Endothelial cell of umbilical vein (primary cell): ENCODE measurements at regions not wholly inside any gene's neighbourhood (a gene's known extent, or its start where the extent isn't known, plus 50 kb on each side); places are given as distances from the start of the nearest gene placed in this dataset.

Experiments
- BruUV-seq: library from RNA; stranded (reverse); fragments of 400-500 nt; replicated peaks from 2 replicates; lab custom pipeline; 2021; lab: Mats Ljungman, UMichigan
- CTCF ChIA-PET: fragments of 300-600, 350-600 bp; sonication (Branson Sonifier 250); formaldehyde crosslinking; loops from one replicate; lab custom pipeline; 2021; ENCODE audit warnings: antibody characterized with exemption, inconsistent platforms; lab: Charles Lee
- POLR2A ChIA-PET: fragments of 300-600, 350-600 bp; sonication (Branson Sonifier 250); formaldehyde crosslinking; loops from one replicate; lab custom pipeline; 2021; ENCODE audit warnings: antibody characterized with exemption, inconsistent platforms; lab: Charles Lee
- DNase-seq: peaks from one replicate; pipeline ENCODE4 v3.0.0-alpha.2; 2011; ENCODE audit warnings: low read depth, low spot score
- FAIRE-seq: peaks from 2 replicates; lab custom pipeline; 2011; peaks lifted over from hg19 to GRCh38; lab: Jason Lieb, UNC
- H2AFZ ChIP-seq: 2 replicates; pipeline ENCODE4 v1.6.0; 2012; ENCODE audit warnings: low read depth, low read length, control low read depth, inconsistent platforms
- H3K27ac ChIP-seq: 2 replicates; pipeline ENCODE4 v1.5.1; 2011; ENCODE audit warnings: low read depth, mild to moderate bottlenecking, control low read depth, low read length, moderate library complexity; ENCODE audit not compliant: insufficient read depth
- H3K27me3 ChIP-seq, 2 experiments: 2 replicates each; pipeline versions ENCODE4 v1.6.0 to v1.6.1; 2011; ENCODE audit warnings: low read length in 2 of 2, mixed read lengths in 1 of 2; ENCODE audit not compliant: control insufficient read depth in 2 of 2, insufficient read depth in 2 of 2
- H3K36me3 ChIP-seq, 2 experiments: 2 replicates in 1 of 2; 3 replicates in 1 of 2; pipeline ENCODE4 v1.5.1; 2011; ENCODE audit warnings: low read length in 2 of 2, mild to moderate bottlenecking in 1 of 2, moderate library complexity in 1 of 2; ENCODE audit not compliant: control insufficient read depth in 2 of 2, insufficient read depth in 2 of 2; ENCODE audit errors: extremely low read depth in 1 of 2
- H3K4me1 ChIP-seq: 3 replicates; pipeline ENCODE4 v1.5.1; 2011; ENCODE audit warnings: mild to moderate bottlenecking, low read length; ENCODE audit not compliant: control insufficient read depth, insufficient read depth; ENCODE audit errors: extremely low read depth
- H3K4me2 ChIP-seq: 2 replicates; pipeline ENCODE4 v1.6.1; 2011; ENCODE audit warnings: low read length, control low read depth, mixed read lengths; ENCODE audit not compliant: insufficient read depth
- H3K4me3 ChIP-seq, 3 experiments: fragments of 200-600 bp in 1 of 3; sonication (generic), shearing (Covaris generic) in 1 of 3; replicated peaks in 1 of 3; 2 replicates each; pipeline ENCODE4 v1.5.1; 2011 to 2016; ENCODE audit warnings: control low read depth in 3 of 3, low read length in 3 of 3, mild to moderate bottlenecking in 2 of 3, inconsistent platforms in 1 of 3, low read depth in 1 of 3, moderate library complexity in 1 of 3; ENCODE audit not compliant: insufficient read depth in 1 of 3
- H3K79me2 ChIP-seq: 2 replicates; pipeline ENCODE4 v1.6.0; 2012; ENCODE audit warnings: low read length, inconsistent platforms; ENCODE audit not compliant: control insufficient read depth, insufficient read depth
- H3K9ac ChIP-seq: replicated peaks from 2 replicates; pipeline ENCODE3; 2011; ENCODE audit warnings: low read length, control low read depth; ENCODE audit not compliant: insufficient read depth; ENCODE audit errors: extremely low read depth
- H3K9me1 ChIP-seq: replicated peaks from 3 replicates; pipeline ENCODE4 v1.6.0; 2011; ENCODE audit warnings: mild to moderate bottlenecking, low read length; ENCODE audit not compliant: control insufficient read depth, insufficient read depth; ENCODE audit errors: extremely low read depth
- H3K9me3 ChIP-seq: replicated peaks from 2 replicates; pipeline ENCODE4 v1.5.1; 2012; ENCODE audit warnings: low read length, inconsistent platforms; ENCODE audit not compliant: control insufficient read depth, insufficient read depth
- H4K20me1 ChIP-seq: replicated peaks from 2 replicates; pipeline ENCODE3; 2011; ENCODE audit warnings: mild to moderate bottlenecking, low read length; ENCODE audit not compliant: control insufficient read depth, insufficient read depth; ENCODE audit errors: extremely low read depth
- EZH2 ChIP-seq: IDR thresholded peaks from 2 replicates; pipeline ENCODE4 v1.6.1; 2012; ENCODE audit warnings: borderline replicate concordance, low read depth, mild to moderate bottlenecking, moderate library complexity, low read length, inconsistent platforms; ENCODE audit not compliant: severe bottlenecking
- FOS ChIP-seq: IDR thresholded peaks from 2 replicates; pipeline ENCODE4 v1.6.1; 2011; ENCODE audit warnings: mild to moderate bottlenecking, low read length, moderate library complexity, borderline replicate concordance; ENCODE audit not compliant: insufficient read depth
- GATA2 ChIP-seq: IDR thresholded peaks from 2 replicates; pipeline ENCODE4 v1.7.0; 2011; ENCODE audit warnings: low read depth, mild to moderate bottlenecking, moderate library complexity, mixed read lengths, low read length; ENCODE audit not compliant: insufficient read length, insufficient read depth
- JUN ChIP-seq: IDR thresholded peaks from 2 replicates; pipeline ENCODE4 v1.6.1; 2011; ENCODE audit warnings: borderline replicate concordance, low read depth; ENCODE audit not compliant: insufficient read length, insufficient read depth
- MAX ChIP-seq: IDR thresholded peaks from 2 replicates; pipeline ENCODE4 v1.6.1; 2011; ENCODE audit not compliant: insufficient read depth, insufficient read length
- MYC ChIP-seq: IDR thresholded peaks from one replicate; pipeline ENCODE4 v1.6.1; 2011; ENCODE audit warnings: mild to moderate bottlenecking, low read depth, low read length
- POLR2A ChIP-seq: IDR thresholded peaks from 2 replicates; pipeline ENCODE4 v1.6.1; 2012; ENCODE audit warnings: low read depth, mild to moderate bottlenecking, control low read depth, low read length
- POLR2AphosphoS5 ChIP-seq: IDR thresholded peaks from 2 replicates; pipeline ENCODE4 v1.6.1; 2012; ENCODE audit warnings: low read depth, mild to moderate bottlenecking, control low read depth, low read length, moderate library complexity; ENCODE audit not compliant: insufficient read depth
- dilution Hi-C: fragments of 300-500 bp; cut with MboI; formaldehyde crosslinking; loops from one replicate; pipeline ENCODE4 v1.15.0; 2019; ENCODE audit warnings: low sequenced_read_pairs; ENCODE audit not compliant: extremely low pct_ligation_motif_present
- intact Hi-C: fragments of 100-400 bp; cut with micrococcal nuclease; formaldehyde crosslinking; loops from one replicate; pipeline ENCODE4 v1.10.0; 2022
- TF ChIP-seq, protein P1 (sequence below), 2 donors: IDR thresholded peaks; 1 replicate in 1 of 2; 2 replicates in 1 of 2; pipeline ENCODE4 v1.5.1; 2011; ENCODE audit warnings: low read length in 2 of 2, mild to moderate bottlenecking in 2 of 2, moderate library complexity in 2 of 2, control low read depth in 1 of 2, inconsistent platforms in 1 of 2, low read depth in 1 of 2; ENCODE audit not compliant: insufficient read depth in 1 of 2; ENCODE audit errors: extremely low read depth in 1 of 2

GRCh38 chr12:91681751-91682150 is 463.9 kb downstream of the BTG1 start:
- TF ChIP-seq MAX = no peak
- no peak for TF ChIP-seq GATA2
- TF ChIP-seq JUN = no peak
- TF ChIP-seq MYC = no peak
- TF ChIP-seq, protein P1, sequence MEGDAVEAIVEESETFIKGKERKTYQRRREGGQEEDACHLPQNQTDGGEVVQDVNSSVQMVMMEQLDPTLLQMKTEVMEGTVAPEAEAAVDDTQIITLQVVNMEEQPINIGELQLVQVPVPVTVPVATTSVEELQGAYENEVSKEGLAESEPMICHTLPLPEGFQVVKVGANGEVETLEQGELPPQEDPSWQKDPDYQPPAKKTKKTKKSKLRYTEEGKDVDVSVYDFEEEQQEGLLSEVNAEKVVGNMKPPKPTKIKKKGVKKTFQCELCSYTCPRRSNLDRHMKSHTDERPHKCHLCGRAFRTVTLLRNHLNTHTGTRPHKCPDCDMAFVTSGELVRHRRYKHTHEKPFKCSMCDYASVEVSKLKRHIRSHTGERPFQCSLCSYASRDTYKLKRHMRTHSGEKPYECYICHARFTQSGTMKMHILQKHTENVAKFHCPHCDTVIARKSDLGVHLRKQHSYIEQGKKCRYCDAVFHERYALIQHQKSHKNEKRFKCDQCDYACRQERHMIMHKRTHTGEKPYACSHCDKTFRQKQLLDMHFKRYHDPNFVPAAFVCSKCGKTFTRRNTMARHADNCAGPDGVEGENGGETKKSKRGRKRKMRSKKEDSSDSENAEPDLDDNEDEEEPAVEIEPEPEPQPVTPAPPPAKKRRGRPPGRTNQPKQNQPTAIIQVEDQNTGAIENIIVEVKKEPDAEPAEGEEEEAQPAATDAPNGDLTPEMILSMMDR (IDR thresholded peaks at IDR 0.05; ENCODE audit: extremely low read depth in 1 of 2, insufficient read depth in 1 of 2, low read depth in 1 of 2, low read length in 2 of 2) = no peak
- H3K79me2 ChIP-seq = no peaks in the 10 kb centered on the region
- DNase-seq = no peak
- H3K4me3 ChIP-seq = no peak overlapping the region
- dilution Hi-C loops = no loop called here
- no peak for FAIRE-seq
- POLR2A ChIA-PET = no interaction called here
- H3K36me3 ChIP-seq = no peaks in the 10 kb centered on the region
- no peaks in the 10 kb centered on the region for H4K20me1 ChIP-seq
- H3K27ac ChIP-seq = no peak overlapping the region
- H3K9me1 ChIP-seq = no peaks in the 10 kb centered on the region
- H3K27me3 ChIP-seq = no peaks in the 10 kb centered on the region
- no TSS peak for BruUV-seq
- intact Hi-C loops = no loop called here
- CTCF ChIA-PET = interaction anchor here (1.0 kb wide), 1 partner anchor 9 kb away, joined by 3 read pairs; no protein-coding TSS in a partner anchor
- H3K9me3 ChIP-seq = no peaks in the 10 kb centered on the region
- no peak overlapping the region for H3K4me2 ChIP-seq
- H3K4me1 ChIP-seq = peaks cover 4% of the 10 kb centered on the region
- H3K9ac ChIP-seq = no peak overlapping the region
- H2AFZ ChIP-seq = no peak overlapping the region

- Histone ChIP-seq H3K79me2 (no peaks in the 10 kb centered on the region), H3K27ac (no peak overlapping the region), H3K36me3 (no peaks in the 10 kb centered on the region), H3K27me3 (no peaks in the 10 kb centered on the region), H2AFZ (no peak overlapping the region), H3K4me2 (no peak overlapping the region), H3K9me1 (no peaks in the 10 kb centered on the region), H3K9ac (no peak overlapping the region), H3K9me3 (no peaks in the 10 kb centered on the region), H4K20me1 (no peaks in the 10 kb centered on the region), H3K4me1 (peaks cover 4% of the 10 kb centered on the region), H3K4me3 (no peak overlapping the region)
- FAIRE-seq = no peak
- no peak for DNase-seq
- TF ChIP-seq, protein P1 (IDR thresholded peaks at IDR 0.05; ENCODE audit: extremely low read depth in 1 of 2, insufficient read depth in 1 of 2, low read depth in 1 of 2, low read length in 2 of 2) = no peak
- no peak for TF ChIP-seq JUN
- no peak for TF ChIP-seq POLR2AphosphoS5
- no peak for TF ChIP-seq MAX
- no peak for TF ChIP-seq EZH2
- no peak for TF ChIP-seq POLR2A
- TF ChIP-seq MYC = no peak
- TF ChIP-seq FOS = no peak
- no peak for TF ChIP-seq GATA2
- ChIA-PET POLR2A (no interaction called here), CTCF (interaction anchor here (1.0 to 1.4 kb wide), 4 partner anchors 10 to 26 kb away, joined by 3 to 4 read pairs (median 3); no protein-coding TSS in a partner anchor)
- intact Hi-C loops (no loop called here), dilution Hi-C loops (no loop called here)
- BruUV-seq = no TSS peak
Measured at GRCh38 chr12:91680864-91681263, 464.8 kb downstream of the BTG1 start.
